ENCODE measurements at regions not wholly inside any gene's neighbourhood (a gene's known extent, or its start where the extent isn't known, plus 50 kb on each side); places are given as distances from the start of the nearest gene placed in this dataset.

DNA sequence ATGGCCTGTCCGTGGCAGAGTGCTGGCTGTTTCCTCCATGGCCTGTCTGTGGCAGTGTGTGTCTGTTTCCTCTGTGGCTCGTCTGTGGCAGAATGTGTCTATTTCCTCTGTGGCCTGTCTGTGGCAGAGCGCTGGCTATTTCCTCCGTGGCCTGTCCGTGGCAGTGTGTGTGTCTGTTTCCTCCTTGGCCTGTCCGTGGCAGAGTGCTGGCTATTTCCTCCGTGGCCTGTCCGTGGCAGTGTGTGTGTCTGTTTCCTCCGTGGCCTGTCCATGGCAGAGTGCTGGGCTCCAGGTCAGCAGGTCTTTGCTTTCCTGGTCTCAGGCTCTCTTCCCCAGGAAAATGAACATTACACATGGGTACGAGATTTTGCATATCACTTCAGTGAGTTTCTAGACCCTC lies 138.4 kb upstream of the IPO9 start:
- no peak for DNase-seq

DNA sequence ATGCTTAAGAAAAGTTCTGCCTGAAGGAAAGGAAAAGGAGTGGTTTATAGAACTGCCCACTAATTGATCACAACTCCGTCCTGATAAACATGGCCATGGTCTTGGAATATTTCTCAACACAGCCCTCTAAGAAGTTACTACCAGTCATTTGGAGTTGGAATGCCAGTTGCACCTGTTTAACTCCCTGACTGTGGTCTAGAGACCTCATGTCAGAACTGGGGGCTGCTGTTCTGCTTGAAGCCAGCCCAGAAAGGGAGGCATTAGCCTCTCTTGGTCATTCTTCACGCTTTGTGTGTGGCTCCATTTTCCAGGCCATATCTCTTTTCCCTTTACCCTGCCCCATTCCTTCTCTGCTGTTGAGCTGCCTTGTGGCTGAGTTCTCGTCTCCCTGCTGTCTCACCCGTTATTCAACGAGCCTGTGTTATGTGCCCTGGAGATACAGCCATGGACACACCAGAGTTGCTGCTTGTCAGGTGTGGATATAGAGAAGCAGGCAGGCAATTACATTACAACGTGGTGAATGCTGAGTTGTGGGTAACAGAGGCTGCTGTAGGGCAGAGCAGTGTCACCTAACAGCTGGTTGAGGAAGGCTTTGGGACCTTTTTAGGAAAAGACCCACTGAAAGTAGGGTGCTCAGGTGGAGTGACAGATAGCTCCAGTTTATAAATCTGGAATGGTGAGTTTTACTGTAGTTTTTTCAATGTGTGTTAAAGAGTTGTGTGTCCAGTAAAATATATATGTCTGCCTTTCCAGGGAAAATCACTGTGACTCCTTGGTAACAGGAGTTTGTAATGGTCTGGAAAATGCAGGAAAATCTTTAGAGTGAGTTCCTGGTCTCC lies 137.0 kb upstream of the IPO9 start:
- DNase-seq = no peak

DNA sequence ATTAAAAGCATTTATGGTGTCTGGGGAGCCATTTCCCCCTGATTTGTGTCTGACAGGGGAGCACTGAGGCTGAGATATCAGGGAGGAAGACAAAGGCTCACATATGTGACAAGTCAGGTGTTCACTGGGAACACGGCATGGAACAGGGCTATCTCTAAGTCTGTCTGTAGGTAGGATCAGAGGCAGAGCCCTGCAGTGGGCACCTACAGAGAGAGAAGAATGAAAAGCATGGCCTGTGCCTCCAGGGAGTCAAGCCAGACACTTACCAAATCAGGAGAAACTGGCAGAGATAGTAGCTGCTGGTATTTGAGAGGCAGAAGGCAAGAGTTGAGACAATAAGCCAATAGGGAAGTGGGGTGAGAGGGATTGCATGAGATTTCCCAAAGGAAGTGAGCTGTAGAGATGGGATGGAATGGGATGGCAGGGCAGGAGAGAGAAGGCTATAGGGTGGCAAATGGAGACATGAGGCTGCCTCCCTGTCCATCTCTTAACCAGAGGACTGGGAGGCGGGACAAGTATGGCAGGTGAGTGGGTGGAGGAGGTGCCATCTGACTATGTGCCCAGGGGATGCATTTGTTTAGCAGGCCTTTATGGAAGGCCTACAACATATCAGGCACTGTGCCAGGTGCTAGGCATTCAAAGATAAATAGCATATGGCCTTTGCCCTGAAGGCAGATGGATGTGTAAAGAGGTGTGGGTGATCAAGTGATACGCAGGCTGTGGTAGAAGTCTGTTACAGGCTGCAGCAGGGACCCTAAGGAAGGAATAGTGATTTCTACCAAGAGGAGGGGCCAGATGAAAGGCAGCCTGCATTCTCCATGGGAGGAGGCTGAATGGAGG lies 136.2 kb upstream of the IPO9 start:
- peak; percentile 97 for DNase-seq

DNA sequence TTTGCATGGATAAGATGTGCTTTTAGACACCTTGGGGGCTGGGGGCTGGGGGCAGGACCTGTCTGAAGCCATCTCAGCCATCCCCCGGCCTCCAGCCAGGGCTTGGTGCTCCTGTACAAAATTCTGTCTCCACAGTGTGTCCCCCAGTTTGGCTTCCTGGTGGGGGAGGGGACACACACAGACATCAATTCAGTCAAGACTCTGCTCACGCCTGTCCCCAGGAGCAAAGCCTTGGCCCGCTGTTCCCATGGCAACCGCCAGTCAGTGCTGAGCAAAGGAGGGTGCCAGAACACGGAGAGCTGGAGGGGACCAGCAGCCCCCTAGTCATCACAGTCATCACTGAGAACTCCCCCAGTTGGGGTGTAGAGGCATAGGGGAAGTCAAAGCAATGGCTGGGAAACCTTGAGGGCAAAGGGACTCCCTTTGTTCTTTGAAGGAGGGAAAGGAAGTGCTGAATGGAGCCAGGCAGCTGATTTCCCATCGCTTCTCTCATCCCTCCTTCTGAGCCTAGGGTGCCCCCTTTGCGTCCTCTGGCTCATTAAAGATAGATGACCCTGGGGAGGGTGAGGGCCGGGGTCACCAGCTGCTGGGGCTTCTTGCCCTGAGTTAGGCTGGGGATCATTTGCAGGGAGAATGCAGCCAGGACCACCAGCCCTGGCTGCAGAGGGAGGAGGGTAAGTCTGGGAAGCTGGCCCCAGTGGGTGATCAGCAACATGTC lies 134.9 kb upstream of the IPO9 start:
- DNase-seq = no peak

DNA sequence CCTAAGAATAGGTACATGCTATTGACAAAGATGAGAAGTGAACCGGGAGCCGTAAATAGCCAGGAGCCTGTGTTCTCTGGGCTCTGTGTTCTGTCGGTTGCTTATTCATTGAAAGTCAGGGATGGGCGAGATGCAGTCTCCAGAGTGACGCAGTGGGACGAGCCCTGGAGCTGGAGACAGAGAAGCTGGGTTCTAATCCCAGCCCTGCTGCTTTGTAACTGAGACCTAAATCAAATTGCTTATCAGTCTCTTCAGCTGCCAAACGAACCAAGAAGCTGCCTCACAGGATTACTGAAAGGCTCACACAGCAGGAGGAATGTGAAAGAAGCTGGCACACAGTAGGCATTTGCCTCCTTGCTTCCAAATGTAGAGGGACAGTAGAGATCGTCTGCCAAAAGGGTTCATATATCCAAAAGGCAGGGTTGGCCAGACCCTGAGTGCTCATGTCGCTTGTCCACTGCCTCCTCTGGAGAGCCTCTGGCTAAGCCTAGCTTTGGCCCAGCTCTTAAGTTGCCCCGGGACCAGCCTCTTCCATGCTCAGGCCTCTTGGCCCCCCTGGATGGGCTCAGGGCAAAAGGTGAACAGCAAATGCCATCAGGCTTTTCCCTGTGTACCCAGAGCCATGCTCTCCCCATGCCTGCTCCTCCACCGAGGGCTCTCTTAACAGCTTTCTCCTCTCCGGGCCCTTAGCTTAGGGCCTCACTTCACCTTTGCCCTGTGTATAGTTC lies 134.2 kb upstream of the IPO9 start:
- DNase-seq = no peak

DNA sequence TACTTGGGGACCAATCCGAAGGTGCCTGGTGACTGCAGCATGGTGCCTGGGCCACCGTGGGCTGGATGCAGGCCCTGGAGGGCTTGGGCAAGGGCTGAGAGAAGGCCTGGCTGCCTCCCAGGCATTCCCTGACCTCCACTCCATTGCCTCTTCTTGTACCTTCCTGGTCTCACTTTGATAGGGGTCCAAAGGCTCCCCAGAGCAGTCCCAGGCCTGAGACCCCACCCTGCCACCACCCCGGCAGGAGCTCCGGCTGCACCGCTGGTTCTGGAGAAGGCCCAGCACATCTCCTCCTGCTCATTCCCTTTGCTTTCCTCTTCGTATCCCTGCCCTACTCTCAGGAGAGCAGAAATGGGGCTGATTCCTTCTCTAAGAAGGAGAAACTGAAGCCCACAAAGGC lies 133.3 kb upstream of the IPO9 start:
- no peak for DNase-seq

DNA sequence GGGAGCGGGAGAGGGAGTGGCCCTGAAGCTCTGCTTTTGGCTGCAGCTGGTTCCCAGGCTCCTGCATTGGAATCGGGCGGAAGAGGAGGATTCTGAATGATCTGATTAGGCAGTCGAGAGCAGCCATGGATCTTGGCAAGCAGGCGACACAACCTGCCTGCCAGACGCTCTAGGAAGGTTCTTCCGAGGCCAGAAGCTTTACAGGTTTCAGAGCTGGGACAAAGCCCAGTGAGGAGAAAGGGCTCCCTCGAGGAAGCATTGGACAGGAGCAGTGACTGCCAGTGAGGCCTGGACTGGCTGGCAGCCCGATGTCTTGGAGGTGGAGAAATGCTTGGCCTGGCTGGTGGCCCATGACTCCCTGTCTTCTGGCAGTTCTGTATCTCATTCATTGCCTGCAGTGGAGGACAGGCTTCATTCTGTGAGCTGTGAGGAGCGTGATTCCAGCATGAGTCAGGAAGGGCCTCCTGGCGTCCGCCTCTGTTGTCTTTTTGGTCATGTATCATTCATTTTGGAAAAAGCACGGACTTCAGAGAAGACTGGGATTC lies 132.7 kb upstream of the IPO9 start:
- DNase-seq = peak; percentile 73

DNA sequence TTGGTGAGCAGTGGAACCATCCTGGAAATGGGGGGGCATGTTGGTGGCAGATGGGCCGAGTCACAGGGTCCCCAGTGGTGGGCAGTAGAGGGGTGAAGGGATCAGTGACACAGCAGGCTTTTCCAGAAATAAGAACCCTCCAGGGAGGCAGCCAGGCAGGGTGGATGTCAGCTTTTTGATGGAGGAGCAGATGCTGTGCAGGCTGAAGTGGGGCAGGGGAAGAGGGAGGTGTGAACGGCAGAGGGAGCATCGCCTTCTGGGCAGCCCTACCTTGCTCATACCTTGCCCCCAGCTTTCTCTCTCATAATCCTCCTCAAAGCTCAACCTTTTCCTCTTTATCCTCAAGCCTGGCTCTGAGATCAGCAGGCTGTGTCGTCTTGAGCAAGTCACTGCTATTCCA lies 131.8 kb upstream of the IPO9 start:
- no peak for DNase-seq

DNA sequence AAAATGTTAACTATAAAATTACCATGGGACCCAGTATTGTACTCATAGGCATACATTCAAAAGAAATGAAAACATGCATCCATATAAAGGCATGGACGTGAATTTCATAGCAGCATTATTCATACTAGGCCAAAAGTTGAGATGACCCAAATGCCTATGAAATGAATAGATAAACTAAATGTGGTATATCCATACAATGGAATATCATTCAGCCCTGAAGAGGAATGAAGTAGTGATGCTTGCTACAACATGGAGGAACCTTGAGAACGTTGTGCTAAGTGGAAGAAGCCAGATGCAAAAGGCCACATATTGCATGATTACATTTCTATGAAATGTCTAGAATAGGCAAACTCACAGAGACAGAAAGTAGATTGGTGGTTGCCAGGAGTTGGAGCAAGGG lies 127.1 kb upstream of the IPO9 start:
- DNase-seq = no peak

DNA sequence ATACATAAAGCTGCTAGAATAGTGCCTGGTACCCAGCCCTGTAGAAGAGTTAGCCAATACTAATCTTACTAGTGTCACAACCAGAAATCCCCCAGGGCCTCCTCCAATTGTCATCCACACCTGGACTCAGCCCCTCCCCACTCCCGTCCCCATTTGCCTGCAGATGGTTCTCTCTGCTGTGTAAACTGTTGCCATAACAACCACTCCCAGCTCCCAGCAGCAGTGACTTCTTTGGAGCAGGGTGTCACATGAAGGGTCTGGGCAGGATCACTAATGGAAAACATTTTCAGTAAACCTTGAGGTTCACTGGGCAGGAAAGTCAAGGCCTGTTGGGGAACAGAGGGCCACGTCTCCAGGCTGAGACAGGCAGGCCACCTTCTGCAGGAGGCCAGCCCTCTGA lies 126.0 kb upstream of the IPO9 start:
- peak; percentile 95 for DNase-seq

DNA sequence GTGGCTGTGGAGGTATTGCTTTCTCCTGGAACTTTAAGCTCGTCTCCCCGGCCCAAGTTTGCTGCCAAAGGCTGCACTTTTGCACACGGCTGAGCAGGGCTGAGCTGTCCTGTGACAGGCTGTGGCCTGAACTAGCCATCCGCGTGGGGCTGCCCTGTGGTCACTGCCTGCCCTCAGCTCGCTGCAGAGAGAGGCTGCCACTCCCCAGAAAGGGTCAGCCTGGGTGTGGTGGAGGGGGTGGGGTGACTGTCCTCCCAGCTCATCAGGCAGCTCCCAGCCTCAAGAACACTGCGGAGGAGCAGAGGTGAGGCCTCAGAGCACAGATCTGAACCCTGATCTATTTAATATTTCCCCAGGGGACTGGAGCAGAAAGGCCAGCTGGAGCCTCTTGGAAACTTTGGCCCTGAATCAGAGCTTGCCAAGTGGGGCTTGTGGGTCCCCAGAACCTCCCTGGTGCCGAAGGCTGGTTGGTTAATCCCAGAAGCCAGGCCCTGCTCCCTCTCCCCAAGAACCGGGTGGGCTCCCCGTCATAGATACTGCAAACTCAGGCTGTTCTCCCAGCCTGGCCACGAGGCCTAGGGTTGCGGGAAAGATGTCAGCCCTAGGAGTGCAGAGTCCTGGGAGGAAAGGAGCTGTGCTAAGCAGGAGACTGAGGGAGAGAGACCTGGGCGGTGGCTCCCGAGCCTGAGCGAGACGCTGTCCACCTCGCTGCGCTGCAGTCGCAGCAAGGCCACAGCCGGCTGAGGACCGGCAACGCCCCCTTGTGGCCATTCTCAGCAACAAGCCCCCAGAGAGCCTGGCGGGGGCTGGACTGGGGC lies 125.1 kb upstream of the IPO9 start:
- DNase-seq = peak; percentile 78

DNA sequence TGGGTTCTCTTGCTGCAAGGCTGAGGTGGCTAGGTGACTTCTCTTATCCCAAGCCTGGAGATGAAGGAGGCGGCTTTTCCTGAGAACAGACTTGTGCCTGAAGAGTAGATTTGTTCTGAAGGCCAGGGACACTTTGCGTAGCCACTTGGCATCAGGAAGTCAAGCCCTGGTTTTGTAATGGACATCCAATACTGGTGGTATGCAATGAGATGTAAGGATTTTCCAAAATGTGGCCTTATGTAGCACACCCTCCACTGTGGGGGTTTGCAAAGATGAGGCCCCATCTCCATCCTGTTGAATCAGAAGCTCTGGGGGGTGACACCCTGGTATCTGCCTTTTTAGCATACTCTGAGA lies 124.5 kb upstream of the IPO9 start:
- no peak for DNase-seq

DNA sequence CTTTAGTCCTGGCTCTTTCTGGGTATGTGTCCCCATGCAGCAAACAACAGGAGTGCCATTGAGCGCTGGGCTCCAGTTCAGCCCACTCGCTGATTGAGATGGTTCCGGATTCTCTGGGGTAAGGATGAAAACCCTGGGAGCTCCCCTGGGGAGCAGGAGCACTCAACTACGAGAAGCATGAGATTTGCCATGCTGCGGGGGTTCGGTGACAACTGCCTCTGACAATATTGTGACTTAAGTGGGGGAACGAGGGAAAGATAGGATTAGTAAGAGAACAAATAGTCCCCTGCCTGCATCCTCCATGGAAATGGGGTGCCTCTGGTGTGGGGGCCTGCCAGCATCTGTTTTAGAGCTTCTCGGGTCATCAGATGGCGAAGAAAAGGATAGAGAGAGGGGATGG lies 123.6 kb upstream of the IPO9 start:
- no peak for DNase-seq

DNA sequence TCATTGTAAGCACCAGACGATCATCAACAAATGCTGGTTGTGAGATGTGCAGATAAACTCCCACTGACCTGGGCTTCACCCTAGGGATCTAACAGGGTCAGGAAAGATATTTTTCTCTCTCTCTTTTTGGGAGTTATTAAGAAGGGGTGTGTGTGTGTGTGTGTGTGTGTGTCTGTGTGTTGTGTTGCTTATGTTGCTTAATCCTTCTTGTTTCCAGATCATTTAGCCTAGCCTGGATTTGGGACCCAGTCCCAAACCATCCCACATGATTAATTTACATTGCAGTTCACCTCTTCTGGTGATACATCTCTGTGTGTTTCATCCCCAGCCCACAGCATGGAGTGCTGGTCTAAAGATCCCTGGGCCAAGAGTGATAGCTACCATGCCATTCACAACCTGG lies 122.8 kb upstream of the IPO9 start:
- DNase-seq = no peak

DNA sequence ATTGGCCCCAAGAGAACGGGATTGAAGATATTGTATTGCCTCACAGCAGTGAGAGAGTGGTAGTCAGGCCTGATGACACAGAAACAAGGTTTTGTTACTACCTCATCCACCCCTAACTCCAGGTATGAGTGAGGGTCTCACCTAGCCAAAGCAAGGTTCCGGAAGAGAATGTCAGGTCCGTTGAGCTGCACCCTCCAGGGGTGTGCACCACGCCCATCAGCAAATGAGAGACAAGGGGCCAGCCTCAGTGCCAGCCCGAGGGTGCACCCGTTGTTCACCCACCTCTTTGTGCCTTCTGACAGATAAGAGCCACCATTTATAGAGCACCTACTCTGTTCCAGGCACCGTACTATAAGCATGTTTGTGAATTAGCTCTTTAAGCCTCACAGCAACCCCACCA lies 121.9 kb upstream of the IPO9 start:
- no peak for DNase-seq

DNA sequence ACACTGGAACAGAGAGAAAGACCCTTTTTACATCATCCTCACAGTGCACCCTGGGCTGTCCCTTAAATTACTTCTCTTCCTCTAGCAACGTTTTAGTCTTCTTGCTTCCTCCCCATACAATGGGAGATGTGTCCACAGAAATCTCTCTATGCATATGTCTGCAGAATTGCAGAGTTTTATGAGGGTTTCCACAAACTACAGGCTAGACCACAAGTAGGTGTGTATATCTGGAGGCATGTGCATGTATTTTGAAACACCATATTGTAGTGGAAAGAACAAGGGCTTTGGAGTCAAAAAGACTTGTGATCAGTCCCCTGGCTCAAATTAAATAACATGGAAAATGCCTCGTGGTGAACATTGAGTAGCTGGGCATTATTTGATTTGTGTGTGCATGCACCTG lies 121.3 kb upstream of the IPO9 start:
- DNase-seq = no peak

DNA sequence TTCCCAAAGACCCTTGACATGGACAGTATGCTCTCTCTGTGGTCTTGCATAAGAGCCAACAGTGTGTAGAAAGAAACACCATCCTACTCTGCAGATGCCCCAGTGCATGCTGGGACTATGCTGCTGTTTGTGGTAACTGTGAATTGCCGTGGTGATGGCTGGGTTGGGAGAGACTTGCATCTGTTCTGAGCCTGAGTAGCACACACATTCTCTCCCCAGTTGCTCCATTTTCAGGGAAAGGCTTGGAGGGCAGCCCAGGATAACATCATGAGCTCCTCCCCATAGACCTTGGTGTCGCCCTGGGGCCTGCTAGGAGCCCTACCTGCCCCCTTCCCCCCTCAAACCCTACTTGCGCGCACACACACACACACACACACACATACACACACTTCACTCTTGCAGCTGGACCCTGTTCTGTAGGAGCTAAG lies 120.9 kb upstream of the IPO9 start:
- DNase-seq = peak; percentile 63

DNA sequence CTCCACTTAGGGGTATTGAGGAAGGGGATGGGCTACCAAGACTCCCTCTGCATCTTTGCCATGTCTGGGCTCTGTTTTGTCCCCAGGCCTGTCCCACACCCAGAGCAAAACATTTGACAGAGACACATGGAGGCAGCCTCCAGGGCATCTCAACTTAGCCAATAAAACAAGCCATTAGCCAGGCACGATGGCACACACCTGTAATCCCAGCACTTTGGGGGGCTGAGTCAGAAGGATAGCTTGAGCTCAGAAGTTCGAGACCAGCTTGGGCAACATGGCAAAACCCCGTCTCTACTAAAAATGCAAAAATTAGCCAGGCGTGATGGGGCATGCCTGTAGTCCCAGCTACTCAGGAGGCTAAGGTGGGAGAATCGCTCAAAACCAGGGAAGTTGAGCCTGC lies 120.3 kb upstream of the IPO9 start:
- DNase-seq = no peak

DNA sequence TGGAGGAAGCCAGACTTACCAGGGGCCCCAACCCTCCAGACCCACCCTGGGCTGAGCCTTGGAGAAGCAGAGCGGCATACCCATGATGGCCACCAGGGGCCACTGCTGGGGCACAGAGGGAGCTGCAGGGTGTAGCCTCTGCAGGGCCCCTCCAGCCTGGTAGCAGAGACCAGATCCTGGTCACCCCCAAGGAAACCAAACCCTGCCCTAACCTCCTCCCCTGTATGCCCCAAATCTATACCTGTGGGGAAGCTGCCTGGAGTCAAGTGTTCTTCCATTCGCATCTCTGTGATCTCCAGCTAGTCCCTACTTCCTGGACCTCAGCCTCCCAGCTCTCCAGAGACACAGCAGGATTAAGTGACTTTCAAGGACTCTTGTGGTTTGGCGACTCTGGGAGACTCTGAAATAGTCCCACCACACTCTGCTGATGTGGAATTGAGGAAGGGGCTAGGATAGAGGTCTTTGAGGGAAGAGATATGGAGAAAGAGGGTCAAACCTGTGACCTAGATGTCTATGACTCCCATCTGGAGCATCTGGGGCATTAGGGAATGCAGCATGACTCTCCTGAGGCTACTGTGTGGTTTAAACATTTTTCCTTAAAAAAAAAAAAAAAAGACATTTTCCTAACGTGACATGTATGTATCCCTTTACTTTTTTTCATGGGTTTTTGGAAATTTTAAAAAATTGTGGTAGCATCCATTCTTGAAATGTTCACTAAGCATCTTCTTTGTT lies 119.2 kb upstream of the IPO9 start:
- peak; percentile 68 for DNase-seq

DNA sequence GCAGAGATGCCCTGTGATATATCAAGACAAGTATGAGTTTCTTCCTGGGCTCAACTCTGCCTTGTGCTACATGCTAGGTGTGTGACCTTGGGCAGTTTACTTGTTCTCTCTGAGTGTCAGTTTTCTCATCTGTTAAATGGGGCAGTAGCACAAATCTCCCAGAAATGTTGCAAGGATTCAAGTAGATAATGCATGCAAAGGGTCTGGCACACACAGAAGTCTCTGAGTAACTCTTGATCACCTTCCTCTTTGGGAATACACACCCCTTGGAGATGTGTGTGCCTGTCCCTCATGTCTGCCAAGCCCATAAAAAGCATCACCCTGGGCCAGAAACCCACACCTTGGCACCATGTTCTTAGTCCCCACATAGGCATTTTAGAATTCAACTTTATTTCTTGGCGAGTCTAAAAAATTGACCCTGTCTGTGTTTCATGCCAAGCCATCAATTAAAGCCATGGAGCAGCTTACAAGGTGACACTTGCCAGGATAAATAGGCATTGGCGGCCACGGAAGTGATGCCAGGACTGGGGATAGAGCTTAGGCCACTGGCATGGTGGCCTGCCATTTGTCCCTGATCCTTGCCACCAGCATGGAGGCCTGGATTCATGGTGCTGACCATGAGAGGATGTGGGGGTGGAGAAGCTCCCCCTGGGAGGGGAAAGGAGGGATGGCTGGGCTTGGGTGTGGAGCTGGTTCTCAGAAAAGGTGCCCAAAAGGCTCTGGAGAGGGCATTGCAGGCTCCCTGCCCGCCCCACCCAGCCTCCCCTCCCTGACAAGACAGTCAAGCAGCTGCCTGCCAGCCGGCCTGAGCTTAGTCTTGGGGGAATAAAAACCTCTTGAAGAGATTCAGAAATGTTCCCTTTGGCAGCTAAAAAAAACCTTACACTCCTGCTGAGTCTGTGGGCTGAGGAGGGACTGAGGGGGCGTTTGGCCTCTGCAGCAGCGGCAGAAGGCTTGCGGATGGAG lies 118.0 kb upstream of the IPO9 start:
- DNase-seq = no peak
